Lung microvascular endothelial cell (primary cell): ENCODE measurements at regions not wholly inside any gene's neighbourhood (a gene's known extent, or its start where the extent isn't known, plus 50 kb on each side); places are given as distances from the start of the nearest gene placed in this dataset.

ENCODE experiments used
- DNase-seq, 2 donors: peaks; one replicate each; pipeline versions ENCODE4 v3.0.0 to v3.0.0-alpha.2; 2010; ENCODE audit warnings: low read depth in 2 of 2

- DNase-seq = no peak
These were observed 125.5 kb upstream of the SVIL start for GRCh38 chr10:29760138-29760900.

- peak in 1 of 2 donors; percentile 91 for DNase-seq
These were observed 123.0 kb upstream of the SVIL start for GRCh38 chr10:29757551-29758297.

- DNase-seq = no peak
These were observed 121.7 kb upstream of the SVIL start for GRCh38 chr10:29756451-29756850.

GRCh38 chr10:29753283-29753682 is 118.5 kb upstream of the SVIL start:
- DNase-seq = no peak

- DNase-seq = no peak
These were observed 116.9 kb upstream of the SVIL start for GRCh38 chr10:29751684-29752083.

- DNase-seq = no peak
These were observed 116.5 kb upstream of the SVIL start for GRCh38 chr10:29751240-29751639.

- no peak for DNase-seq
These were observed 114.4 kb upstream of the SVIL start for GRCh38 chr10:29749150-29749549.

GRCh38 chr10:29748109-29748650 is 113.4 kb upstream of the SVIL start:
- no peak for DNase-seq

GRCh38 chr10:29746080-29746797 is 111.5 kb upstream of the SVIL start:
- peak; percentile 53 to 93 for DNase-seq

- no peak for DNase-seq
These were observed 106.3 kb upstream of the SVIL start for GRCh38 chr10:29740981-29741545.

GRCh38 chr10:29738341-29738740 is 103.6 kb upstream of the SVIL start:
- no peak for DNase-seq

GRCh38 chr10:29737074-29737593 is 102.4 kb upstream of the SVIL start:
- DNase-seq = no peak

GRCh38 chr10:29736366-29737073 is 101.7 kb upstream of the SVIL start:
- DNase-seq = peak; percentile 76 to 81

GRCh38 chr10:29735628-29736365 is 101.0 kb upstream of the SVIL start:
- DNase-seq = peak; percentile 86 to 92

- peak; percentile 54 to 67 for DNase-seq
These were observed 100.3 kb upstream of the SVIL start for GRCh38 chr10:29734962-29735627.

GRCh38 chr10:29734640-29734961 is 99.8 kb upstream of the SVIL start:
- DNase-seq = peak in 1 of 2 donors; percentile 31

GRCh38 chr10:29733323-29733722 is 98.6 kb upstream of the SVIL start:
- DNase-seq = no peak

- no peak for DNase-seq
These were observed 98.1 kb upstream of the SVIL start for GRCh38 chr10:29732918-29733317.

GRCh38 chr10:29731760-29732159 is 97.0 kb upstream of the SVIL start:
- no peak for DNase-seq

- DNase-seq = no peak
These were observed 96.2 kb upstream of the SVIL start for GRCh38 chr10:29730969-29731368.
